Pons (tissue), 1 donor: ENCODE measurements at regions not wholly inside any gene's neighbourhood (a gene's known extent, or its start where the extent isn't known, plus 50 kb on each side); places are given as distances from the start of the nearest gene placed in this dataset.
A peak's percentile ranks its signal among the peaks of the same experiment; 100 is the strongest.
"Not testable (repeated sequence)": the region's sequence is repeated elsewhere in the genome, so short reads cannot be mapped to it uniquely, and the experiment has no call there.

Experiments
- DNase-seq: peaks from one replicate; pipeline ENCODE4 v3.0.0-alpha.2; 2016; ENCODE audit warnings: low spot score

- peak; percentile 14 for DNase-seq
These were observed 81.1 kb upstream of the CT45A1 start for GRCh38 chrX:135632353-135632752.

GRCh38 chrX:135639066-135639780 is 74.2 kb upstream of the CT45A1 start:
- no peak for DNase-seq

- no peak for DNase-seq
These were observed 69.5 kb upstream of the CT45A1 start for GRCh38 chrX:135643916-135644315.

GRCh38 chrX:135644624-135645023 is 68.8 kb upstream of the CT45A1 start:
- DNase-seq = no peak

- no peak for DNase-seq
These were observed 64.4 kb upstream of the CT45A1 start for GRCh38 chrX:135649029-135649428.

- no peak for DNase-seq
These were observed 63.9 kb upstream of the CT45A1 start for GRCh38 chrX:135649561-135649960.

- DNase-seq = no peak
These were observed 61.7 kb upstream of the CT45A1 start for GRCh38 chrX:135651647-135652295.

- no peak for DNase-seq
These were observed 60.8 kb upstream of the CT45A1 start for GRCh38 chrX:135652602-135653001.

- DNase-seq = not testable (repeated sequence)
These were observed 55.3 kb upstream of the CT45A1 start for GRCh38 chrX:135657952-135658654.
